GM18867 (cell line): ENCODE measurements at regions not wholly inside any gene's neighbourhood (a gene's known extent, or its start where the extent isn't known, plus 50 kb on each side); places are given as distances from the start of the nearest gene placed in this dataset.

ENCODE experiments used
- ATAC-seq: cut with Tn5 transposase; IDR thresholded peaks from one replicate; pipeline ENCODE4 v1.9.1; 2021; ENCODE audit warnings: mild to moderate bottlenecking, moderate library complexity; ENCODE audit not compliant: unreplicated experiment

GRCh38 chr9:23522952-23523351 lies 303.1 kb downstream of the ELAVL2 start:
- ATAC-seq, result no peak

- no peak for ATAC-seq
Observed at GRCh38 chr9:23524607-23525155, 301.4 kb downstream of the ELAVL2 start.

DNA sequence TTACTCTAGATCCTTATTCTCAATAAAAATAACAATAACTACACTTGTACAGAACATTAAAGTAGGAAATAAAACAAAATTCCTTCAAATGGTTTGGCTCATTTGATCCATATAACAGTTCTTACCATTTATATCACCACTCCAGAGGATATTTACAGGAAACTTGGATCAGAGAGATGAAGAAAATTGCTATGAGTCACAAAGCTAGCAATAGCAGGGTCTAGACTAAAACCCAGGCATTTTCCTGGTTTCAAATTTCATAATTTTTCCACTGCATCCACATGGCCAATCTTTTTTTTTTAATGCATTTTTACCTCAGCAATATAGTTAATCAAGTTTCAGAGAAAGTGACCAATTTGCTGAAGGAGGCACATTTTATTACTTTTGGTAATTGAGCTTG lies 299.2 kb downstream of the ELAVL2 start:
- ATAC-seq, result no peak

DNA sequence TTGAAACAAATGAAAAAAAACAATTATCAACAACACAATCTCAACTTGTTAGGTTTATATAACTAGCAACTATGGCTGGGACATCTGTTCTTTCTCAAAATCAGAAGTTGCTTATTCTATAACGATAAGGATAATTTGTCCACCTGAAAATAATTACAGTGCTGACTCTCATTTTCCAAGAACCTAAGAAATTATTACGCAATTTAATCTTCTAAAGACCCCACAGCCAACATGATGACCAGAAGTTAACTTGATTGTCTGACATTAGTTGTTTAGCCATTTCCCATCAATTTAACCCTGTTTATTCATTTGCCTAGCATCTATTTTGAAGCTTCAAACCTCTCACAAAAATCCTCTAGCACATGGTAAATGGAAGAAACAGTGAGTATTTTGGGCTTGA lies 293.8 kb downstream of the ELAVL2 start:
- no peak for ATAC-seq

DNA sequence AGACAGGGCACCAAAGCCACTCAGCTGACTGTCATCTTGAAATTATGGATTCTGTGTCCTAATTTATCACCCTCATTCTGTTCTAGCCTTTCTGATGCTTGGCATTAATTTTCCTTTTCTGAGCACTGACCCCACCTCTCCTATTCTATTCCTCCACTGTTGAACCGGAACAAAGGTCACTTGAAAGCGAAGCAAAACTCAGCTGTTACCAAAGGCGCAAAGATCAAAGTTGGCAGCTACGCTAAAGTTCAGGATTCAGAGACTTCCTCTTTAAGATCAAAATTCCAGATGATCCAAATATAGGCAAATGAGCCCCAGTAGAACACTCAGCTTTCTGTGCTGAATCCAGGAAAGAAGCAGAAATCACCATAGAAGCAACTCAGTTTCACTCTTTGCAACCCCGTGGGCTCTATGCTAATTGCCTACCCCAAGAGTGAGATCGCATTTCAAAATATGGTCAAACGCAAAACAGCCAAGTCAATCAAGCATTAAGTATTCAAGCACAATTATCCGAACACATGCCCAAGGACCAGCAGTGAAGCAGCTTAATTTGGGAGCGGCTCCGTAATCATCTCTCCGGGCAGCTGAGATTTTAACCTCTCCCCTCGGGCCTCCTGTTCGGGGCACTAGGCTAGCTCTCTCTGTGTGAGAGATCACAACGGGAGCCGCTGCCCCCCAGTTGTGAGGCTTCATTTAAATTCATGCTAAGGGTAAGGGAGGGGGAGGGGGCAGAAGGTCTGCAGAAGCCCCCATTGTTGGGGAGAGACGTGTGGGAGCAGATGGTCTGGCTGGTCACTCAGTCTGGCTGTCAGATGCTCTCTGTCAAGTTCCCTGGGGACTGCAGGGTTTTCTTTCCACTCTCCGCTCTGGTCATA lies 288.6 kb downstream of the ELAVL2 start:
- no peak for ATAC-seq

- no peak for ATAC-seq
Observed at GRCh38 chr9:23538067-23538402, 288.0 kb downstream of the ELAVL2 start.

DNA sequence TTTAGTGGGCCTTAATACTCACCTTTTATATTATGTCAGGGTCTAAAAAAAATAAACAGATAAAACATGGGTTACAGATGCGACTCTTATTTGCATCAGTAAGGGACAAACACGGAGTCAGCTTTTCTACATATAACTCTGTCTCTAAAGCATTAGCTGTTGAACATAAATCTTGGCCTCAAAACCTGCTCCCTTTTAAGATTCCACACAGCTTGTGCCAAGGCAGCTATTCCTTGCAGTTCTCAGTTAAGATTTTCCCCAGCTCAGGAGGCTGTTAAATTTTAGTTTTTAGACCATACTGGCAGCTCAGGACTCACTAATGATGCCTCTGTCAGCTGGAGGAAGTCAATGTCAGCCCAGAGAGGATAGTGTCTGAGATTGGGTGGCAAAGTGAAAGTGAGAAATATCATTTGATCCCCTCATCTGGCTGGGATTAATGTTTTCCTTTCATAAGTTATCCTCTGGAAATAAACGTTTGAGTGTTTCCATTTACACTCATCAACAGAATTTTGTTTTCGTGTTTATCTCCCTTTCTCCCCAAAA lies 287.5 kb downstream of the ELAVL2 start:
- no peak for ATAC-seq

- no peak for ATAC-seq
Observed at GRCh38 chr9:23539311-23539710, 286.7 kb downstream of the ELAVL2 start.

GRCh38 chr9:23541976-23542375 lies 284.1 kb downstream of the ELAVL2 start:
- no peak for ATAC-seq

GRCh38 chr9:23542438-23542837 lies 283.6 kb downstream of the ELAVL2 start:
- ATAC-seq, result no peak

DNA sequence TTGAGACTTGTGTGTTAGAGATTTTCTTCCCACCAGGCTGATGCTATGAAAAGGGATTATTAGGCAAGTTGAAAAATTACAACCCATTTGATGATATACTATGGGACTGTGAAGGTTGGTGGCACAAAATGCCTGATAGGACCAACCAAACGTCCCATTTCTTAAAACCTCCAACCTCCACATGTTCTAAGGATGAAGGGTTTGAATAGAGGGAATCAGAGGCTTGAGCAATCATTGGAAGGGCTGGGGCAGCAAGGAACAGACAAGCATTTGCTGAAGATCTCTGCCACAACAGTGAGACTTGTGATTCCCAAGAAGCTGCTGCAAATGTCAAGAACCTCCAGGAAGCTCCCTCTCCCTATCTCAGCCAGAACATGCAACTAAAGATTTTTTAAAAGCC lies 283.1 kb downstream of the ELAVL2 start:
- ATAC-seq, result no peak

- no peak for ATAC-seq
Observed at GRCh38 chr9:23543419-23543818, 282.6 kb downstream of the ELAVL2 start.

GRCh38 chr9:23545728-23546127 lies 280.3 kb downstream of the ELAVL2 start:
- no peak for ATAC-seq

- ATAC-seq, result no peak
Observed at GRCh38 chr9:23551311-23551721, 274.7 kb downstream of the ELAVL2 start.

- ATAC-seq, result no peak
Observed at GRCh38 chr9:23551929-23552707, 273.9 kb downstream of the ELAVL2 start.

DNA sequence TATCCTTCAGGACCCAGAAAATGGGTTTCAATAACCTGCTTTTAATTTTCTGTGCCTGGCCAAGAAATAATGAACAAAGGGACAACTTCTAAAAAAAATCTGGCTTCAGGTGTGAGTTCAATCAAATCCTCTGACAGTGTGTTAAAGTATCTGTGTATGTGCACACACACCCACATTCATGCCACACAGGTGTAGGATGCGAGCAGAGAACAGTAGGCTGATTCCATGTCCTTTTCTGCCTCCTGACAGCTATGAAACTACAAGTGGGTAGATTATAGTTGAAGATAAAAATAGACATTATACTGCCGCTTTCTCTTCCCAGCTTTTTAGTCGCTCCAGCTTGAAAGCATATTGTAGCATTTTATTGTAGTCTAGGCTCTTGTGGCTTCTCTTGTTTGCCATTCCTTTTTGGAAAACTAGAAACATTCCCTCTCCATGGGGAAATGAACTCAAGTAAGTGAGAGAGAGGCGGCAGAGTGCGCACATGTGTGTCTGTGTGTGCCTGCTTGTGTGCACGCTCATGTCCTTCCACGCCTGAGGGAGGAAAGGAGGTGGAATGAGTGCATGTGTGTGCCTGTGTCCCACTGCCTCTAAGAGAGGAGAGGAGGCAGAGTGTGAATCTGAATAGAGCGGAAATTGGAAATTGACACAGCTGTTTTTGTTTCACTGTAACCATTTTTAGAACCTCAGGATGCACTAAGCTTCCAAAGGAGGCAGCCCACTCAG lies 273.0 kb downstream of the ELAVL2 start:
- ATAC-seq, result no peak

GRCh38 chr9:23554686-23555085 lies 271.4 kb downstream of the ELAVL2 start:
- ATAC-seq, result no peak

DNA sequence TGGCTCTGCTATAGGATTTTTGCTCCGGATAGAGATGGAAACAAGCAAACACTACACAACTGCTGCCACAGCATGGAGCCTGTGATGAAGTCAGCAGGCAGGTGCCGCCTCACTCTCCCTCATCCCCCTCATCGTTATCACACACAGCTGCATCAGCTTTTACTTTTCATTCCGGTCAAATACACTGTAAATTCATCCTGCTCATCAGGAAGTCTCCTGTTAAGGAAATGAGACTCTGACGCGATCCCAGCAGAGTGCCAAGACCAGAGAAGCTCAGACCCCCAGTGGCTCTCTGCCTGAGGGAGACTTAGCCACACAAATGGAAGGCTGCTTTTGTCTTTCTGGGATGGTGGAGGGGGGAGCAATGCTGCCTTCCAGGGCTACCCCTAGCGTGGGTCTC lies 270.2 kb downstream of the ELAVL2 start:
- ATAC-seq, result no peak

- ATAC-seq, result no peak
Observed at GRCh38 chr9:23556459-23556858, 269.6 kb downstream of the ELAVL2 start.

- ATAC-seq, result no peak
Observed at GRCh38 chr9:23557689-23558088, 268.4 kb downstream of the ELAVL2 start.

GRCh38 chr9:23559522-23559921 lies 266.5 kb downstream of the ELAVL2 start:
- no peak for ATAC-seq
